H1 (cell line): ENCODE measurements at regions not wholly inside any gene's neighbourhood (a gene's known extent, or its start where the extent isn't known, plus 50 kb on each side); places are given as distances from the start of the nearest gene placed in this dataset.

Experiments
- CTCF ChIA-PET: fragments of 300-600 bp; sonication (Branson Sonifier 250); formaldehyde crosslinking; loops from one replicate; lab custom pipeline; 2021; ENCODE audit not compliant: partially characterized antibody; lab: Charles Lee
- POLR2A ChIA-PET: fragments of 300-600 bp; sonication (Branson Sonifier 250); formaldehyde crosslinking; loops from one replicate; lab custom pipeline; 2021; ENCODE audit warnings: inconsistent platforms; ENCODE audit not compliant: partially characterized antibody; lab: Charles Lee
- DNase-seq, 2 experiments: peaks; one replicate each; pipeline versions ENCODE4 v3.0.0 to v3.0.0-alpha.2; 2010 to 2022; ENCODE audit warnings: low spot score in 2 of 2, low read depth in 1 of 2, mixed read lengths in 1 of 2
- FAIRE-seq: peaks from 2 replicates; lab custom pipeline; 2011; peaks lifted over from hg19 to GRCh38; lab: Jason Lieb, UNC
- H2AFZ ChIP-seq: 2 replicates; pipeline ENCODE4 v1.8.1; 2012; ENCODE audit warnings: low read length, inconsistent platforms
- H2AK5ac ChIP-seq: 2 replicates; pipeline ENCODE4 v1.6.1; 2013; ENCODE audit warnings: low read depth, low read length
- H2BK120ac ChIP-seq: replicated peaks from 2 replicates; pipeline ENCODE3; 2013; ENCODE audit warnings: low read depth, low read length, inconsistent platforms
- H2BK12ac ChIP-seq: 2 replicates; pipeline ENCODE4 v1.6.1; 2013; ENCODE audit warnings: low read depth, low read length
- H2BK15ac ChIP-seq: 2 replicates; pipeline ENCODE4 v1.6.1; 2013; ENCODE audit warnings: low read length
- H2BK20ac ChIP-seq: 2 replicates; pipeline ENCODE4 v1.6.1; 2013; ENCODE audit warnings: low read length
- H2BK5ac ChIP-seq: 2 replicates; pipeline ENCODE4 v1.6.1; 2013; ENCODE audit warnings: low read depth, low read length
- H3K14ac ChIP-seq: 2 replicates; pipeline ENCODE4 v1.6.1; 2013; ENCODE audit warnings: inconsistent platforms; ENCODE audit not compliant: insufficient read length
- H3K18ac ChIP-seq: 2 replicates; pipeline ENCODE4 v1.6.1; 2013; ENCODE audit warnings: low read length; ENCODE audit errors: extremely low read depth
- H3K23ac ChIP-seq: 2 replicates; pipeline ENCODE4 v1.6.1; 2013; ENCODE audit warnings: inconsistent platforms; ENCODE audit not compliant: insufficient read length
- H3K23me2 ChIP-seq: 2 replicates; pipeline ENCODE4 v1.6.1; 2013; ENCODE audit warnings: low read depth, low read length
- H3K27ac ChIP-seq: 2 replicates; pipeline ENCODE4 v1.6.1; 2011; ENCODE audit warnings: low read depth, low read length, inconsistent platforms
- H3K27me3 ChIP-seq, 4 experiments: replicated peaks in 1 of 4; 1 replicate in 1 of 4; 2 replicates in 3 of 4; pipeline versions ENCODE4 v1.6.1 to v1.8.1; 2011 to 2013; ENCODE audit warnings: low read length in 3 of 4, mild to moderate bottlenecking in 3 of 4, inconsistent platforms in 2 of 4, mixed read lengths in 2 of 4, moderate library complexity in 1 of 4; ENCODE audit not compliant: control insufficient read depth in 3 of 4, insufficient read depth in 3 of 4; ENCODE audit errors: extremely low read depth in 1 of 4
- H3K36me3 ChIP-seq, 4 experiments: 2 replicates each; pipeline versions ENCODE4 v1.6.1 to v1.8.1; 2011 to 2013; ENCODE audit warnings: mild to moderate bottlenecking in 4 of 4, low read length in 3 of 4, moderate library complexity in 2 of 4, control low read depth in 1 of 4, inconsistent platforms in 1 of 4; ENCODE audit not compliant: insufficient read depth in 4 of 4, control insufficient read depth in 2 of 4
- H3K4ac ChIP-seq: replicated peaks from 2 replicates; pipeline ENCODE3; 2013; ENCODE audit warnings: low read length, low read depth, mixed read lengths, inconsistent platforms; ENCODE audit not compliant: insufficient read length
- H3K4me1 ChIP-seq, 4 experiments: replicated peaks in 1 of 4; 1 replicate in 1 of 4; 2 replicates in 3 of 4; pipeline versions ENCODE4 v1.6.1 to v1.8.1; 2011 to 2013; ENCODE audit warnings: low read length in 3 of 4, inconsistent platforms in 2 of 4, mixed read lengths in 1 of 4; ENCODE audit not compliant: insufficient read depth in 4 of 4, control insufficient read depth in 3 of 4
- H3K4me2 ChIP-seq, 2 experiments: 2 replicates each; pipeline versions ENCODE4 v1.6.1 to v1.8.1; 2011 to 2013; ENCODE audit warnings: low read depth in 2 of 2, low read length in 2 of 2, control low read depth in 1 of 2, inconsistent platforms in 1 of 2, mild to moderate bottlenecking in 1 of 2; ENCODE audit not compliant: insufficient read depth in 1 of 2
- H3K4me3 ChIP-seq, 4 experiments: fragments of 200-600, 300-600 bp in 1 of 4; sonication (generic), shearing (Covaris generic), sonication (Bioruptor Twin) in 1 of 4; 2 replicates each; pipeline versions ENCODE4 v1.5.1 to v1.8.1; 2011 to 2016; ENCODE audit warnings: low read length in 4 of 4, low read depth in 3 of 4, control low read depth in 2 of 4, inconsistent platforms in 2 of 4, mild to moderate bottlenecking in 2 of 4, mixed read lengths in 1 of 4, moderate library complexity in 1 of 4; ENCODE audit not compliant: insufficient read depth in 2 of 4; ENCODE audit errors: extremely low read depth in 1 of 4
- H3K56ac ChIP-seq: replicated peaks from 2 replicates; pipeline ENCODE3; 2013; ENCODE audit warnings: low read depth, mild to moderate bottlenecking, mixed read lengths, low read length, inconsistent platforms; ENCODE audit not compliant: insufficient read length
- H3K79me1 ChIP-seq: 2 replicates; pipeline ENCODE4 v1.6.1; 2013; ENCODE audit warnings: low read depth, low read length, control low read depth
- H3K79me2 ChIP-seq, 2 experiments: 2 replicates each; pipeline versions ENCODE4 v1.6.1 to v1.8.1; 2012 to 2013; ENCODE audit warnings: low read length in 2 of 2, mild to moderate bottlenecking in 2 of 2, inconsistent platforms in 1 of 2; ENCODE audit not compliant: insufficient read depth in 2 of 2, control insufficient read depth in 1 of 2
- H3K9ac ChIP-seq, 4 experiments: replicated peaks in 1 of 4; 1 replicate in 1 of 4; 2 replicates in 3 of 4; pipeline versions ENCODE4 v1.6.1 to v1.8.1; 2011 to 2013; ENCODE audit warnings: low read depth in 3 of 4, low read length in 3 of 4, control low read depth in 2 of 4, mild to moderate bottlenecking in 2 of 4, moderate library complexity in 2 of 4, inconsistent platforms in 1 of 4; ENCODE audit errors: extremely low read depth in 1 of 4
- H3K9me3 ChIP-seq, 2 experiments: 2 replicates each; pipeline versions ENCODE4 v1.6.1 to v1.8.1; 2012 to 2013; ENCODE audit warnings: mild to moderate bottlenecking in 2 of 2, moderate library complexity in 2 of 2, control low read depth in 1 of 2, inconsistent platforms in 1 of 2, low read depth in 1 of 2, low read length in 1 of 2, mixed read lengths in 1 of 2; ENCODE audit not compliant: insufficient read depth in 2 of 2
- H4K20me1 ChIP-seq, 2 experiments: replicated peaks in 1 of 2; 2 replicates each; pipeline versions ENCODE3 to v1.8.1; 2011 to 2013; ENCODE audit warnings: inconsistent platforms in 2 of 2, low read length in 2 of 2, mild to moderate bottlenecking in 1 of 2; ENCODE audit not compliant: insufficient read depth in 2 of 2, control insufficient read depth in 1 of 2
- H4K5ac ChIP-seq: 2 replicates; pipeline ENCODE4 v1.6.1; 2013; ENCODE audit warnings: low read length, low read depth, mixed read lengths, inconsistent platforms; ENCODE audit not compliant: insufficient read length
- H4K8ac ChIP-seq: 2 replicates; pipeline ENCODE4 v1.8.0; 2013; ENCODE audit warnings: mild to moderate bottlenecking, moderate library complexity, low read length, inconsistent platforms; ENCODE audit not compliant: insufficient read depth; ENCODE audit errors: extremely low read depth
- H4K91ac ChIP-seq: replicated peaks from 2 replicates; pipeline ENCODE3; 2013; ENCODE audit warnings: low read length, mixed read lengths, inconsistent platforms; ENCODE audit not compliant: insufficient read length
- ASH2L ChIP-seq: fragments of 200-600, 300-600 bp; sonication (generic); IDR thresholded peaks from one replicate; pipeline ENCODE4 v1.7.1; 2017; ENCODE audit warnings: low read length
- BACH1 ChIP-seq: IDR thresholded peaks from 2 replicates; pipeline ENCODE4 v1.6.1; 2012; ENCODE audit warnings: low read length, improper control_type of control experiment
- CREB1 ChIP-seq: IDR thresholded peaks from 2 replicates; pipeline ENCODE4 v1.6.1; 2012; ENCODE audit warnings: inconsistent platforms
- CTCF ChIP-seq, 3 experiments: IDR thresholded peaks; 1 replicate in 2 of 3; 2 replicates in 1 of 3; pipeline versions ENCODE4 v1.5.1 to v1.6.1; 2011; ENCODE audit warnings: low read length in 3 of 3, mild to moderate bottlenecking in 3 of 3, inconsistent platforms in 2 of 3, low read depth in 1 of 3, moderate library complexity in 1 of 3; ENCODE audit not compliant: insufficient read depth in 1 of 3; ENCODE audit errors: control extremely low read depth in 1 of 3
- EGR1 ChIP-seq: IDR thresholded peaks from 2 replicates; pipeline ENCODE4 v1.6.1; 2011; ENCODE audit warnings: low read depth, low read length, borderline replicate concordance
- GABPA ChIP-seq: IDR thresholded peaks from 2 replicates; pipeline ENCODE4 v1.6.1; 2011; ENCODE audit warnings: mild to moderate bottlenecking, low read length, moderate library complexity, borderline replicate concordance; ENCODE audit not compliant: insufficient read depth
- POLR2A ChIP-seq, 2 experiments: IDR thresholded peaks; 1 replicate in 1 of 2; 2 replicates in 1 of 2; pipeline ENCODE4 v1.6.1; 2011; ENCODE audit warnings: low read depth in 2 of 2, low read length in 2 of 2, mild to moderate bottlenecking in 2 of 2; ENCODE audit errors: control extremely low read depth in 1 of 2
- RBBP5 ChIP-seq: IDR thresholded peaks from 2 replicates; pipeline ENCODE4 v1.7.1; 2012; ENCODE audit warnings: low read depth, mild to moderate bottlenecking, inconsistent platforms, low read length, moderate library complexity, borderline replicate concordance
- RNF2 ChIP-seq: fragments of 200-900, 300-1000 bp; sonication (generic); IDR thresholded peaks from 2 replicates; pipeline ENCODE4 v1.7.1; 2016; ENCODE audit warnings: borderline replicate concordance, low read depth, mild to moderate bottlenecking, antibody characterized with exemption, low read length; ENCODE audit not compliant: poor library complexity, severe bottlenecking; ENCODE audit errors: missing control alignments
- SUZ12 ChIP-seq: fragments of 200-600 bp; sonication (generic); IDR thresholded peaks from 2 replicates; pipeline ENCODE4 v1.6.1; 2012; ENCODE audit warnings: mild to moderate bottlenecking, inconsistent platforms, low read length, moderate library complexity, mixed read lengths
- WGBS, 2 experiments: shearing (Covaris generic) in 1 of 2; methylation state at CpG; one replicate each; pipeline versions ENCODE4 v1.1.6 to v1.1.7; 2013 to 2015; ENCODE audit warnings: low lambda C conversion rate in 2 of 2, mixed read lengths in 2 of 2, inconsistent platforms in 1 of 2, low coverage in 1 of 2, missing lambda C conversion rate in 1 of 2; ENCODE audit not compliant: insufficient replicate concordance in 2 of 2, insufficient coverage in 1 of 2, insufficient read length in 1 of 2; ENCODE audit errors: extremely low coverage in 1 of 2, missing lambda C conversion rate in 1 of 2; 5-methylcytosine and 5-hydroxymethylcytosine counted together

DNA sequence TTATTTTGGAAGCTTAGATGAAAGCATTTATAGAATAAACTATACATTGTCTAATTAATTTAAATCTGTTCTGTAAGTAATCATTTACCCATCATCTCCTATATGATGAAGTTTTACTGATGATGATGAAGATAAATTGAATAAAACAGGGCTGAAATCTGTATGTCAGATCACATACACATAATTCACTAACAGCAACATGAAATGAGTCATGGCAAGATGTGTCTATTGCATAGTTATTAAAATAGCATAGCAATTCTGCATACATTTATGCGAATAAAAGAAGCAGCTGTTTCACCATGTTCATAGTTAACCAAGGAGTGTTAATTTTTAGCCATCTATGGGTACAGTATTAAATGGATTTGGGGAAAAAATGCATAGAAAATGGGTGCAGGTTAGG, 424.9 kb downstream of the LIG4 start:
- Histone ChIP-seq H4K5ac (no peak overlapping the region), H4K91ac (no peak overlapping the region), H3K27me3 (no peaks in the 10 kb centered on the region), H2BK5ac (no peak overlapping the region), H4K8ac (no peak overlapping the region), H3K4ac (no peak overlapping the region), H3K23ac (no peak overlapping the region), H3K9ac (no peak overlapping the region), H3K79me2 (no peaks in the 10 kb centered on the region; a peak in 1 of 4 replicates), H3K18ac (no peak overlapping the region), H3K56ac (no peak overlapping the region), H2AFZ (no peak overlapping the region), H3K4me3 (no peak overlapping the region), H3K36me3 (no peaks in the 10 kb centered on the region), H2BK20ac (no peak overlapping the region), H3K4me2 (no peak overlapping the region), H2BK12ac (no peak overlapping the region), H3K79me1 (no peaks in the 10 kb centered on the region), H3K23me2 (no peaks in the 10 kb centered on the region), H3K9me3 (no peaks in the 10 kb centered on the region), H2BK15ac (no peak overlapping the region), H2AK5ac (no peak overlapping the region), H4K20me1 (no peaks in the 10 kb centered on the region), H2BK120ac (no peak overlapping the region), H3K14ac (no peak overlapping the region), H3K4me1 (peaks cover 0 to 3% (median 1%) of the 10 kb centered on the region in 4 experiments; a peak in 4 of 7 replicates), H3K27ac (no peak overlapping the region)
- WGBS, 2 experiments: 90% methylated on average over 1 of the region's 1 CpG; no CpG with 5 or more reads in 1 of the 2 experiments
- POLR2A ChIA-PET: no interaction called here
- CTCF ChIA-PET: no interaction called here
- DNase-seq (no peak), FAIRE-seq (no peak)
- TF ChIP-seq CTCF (IDR thresholded peaks at IDR 0.05; ENCODE audit: control extremely low read depth in 1 of 3, insufficient read depth in 1 of 3, low read depth in 1 of 3, low read length in 3 of 3) (no peak), ASH2L (no peak), BACH1 (no peak), POLR2A (IDR thresholded peaks at IDR 0.05; ENCODE audit: control extremely low read depth in 1 of 2, low read depth in 2 of 2, low read length in 2 of 2) (no peak), RBBP5 (no peak), CREB1 (no peak), EGR1 (no peak), GABPA (no peak), SUZ12 (no peak), RNF2 (no peak)
